GM12878 (cell line): ENCODE measurements at regions not wholly inside any gene's neighbourhood (a gene's known extent, or its start where the extent isn't known, plus 50 kb on each side); places are given as distances from the start of the nearest gene placed in this dataset.

ENCODE experiments used
- BHLHE40 ChIP-seq, 2 experiments: fragments of 450-650 bp in 1 of 2; IDR thresholded peaks; 2 replicates each; pipeline ENCODE4 v1.6.1; 2011 to 2017; ENCODE audit warnings: low read depth in 2 of 2, borderline replicate concordance in 1 of 2, improper control_type of control experiment in 1 of 2, low read length in 1 of 2, mild to moderate bottlenecking in 1 of 2
- BRCA1 ChIP-seq: IDR thresholded peaks from 2 replicates; pipeline ENCODE4 v1.6.1; 2011; ENCODE audit warnings: low read depth, low read length, improper control_type of control experiment
- CTCF ChIP-seq, 3 experiments: IDR thresholded peaks in 2 of 3; conservative IDR thresholded peaks in 1 of 3; 2 replicates each; pipeline ENCODE4 v1.5.1; 2011; ENCODE audit warnings: low read depth in 3 of 3, low read length in 3 of 3, mild to moderate bottlenecking in 3 of 3, control low read depth in 2 of 3, moderate library complexity in 2 of 3, inconsistent platforms in 1 of 3, mixed read lengths in 1 of 3; ENCODE audit not compliant: control insufficient read depth in 2 of 3, insufficient read depth in 1 of 3; ENCODE audit errors: extremely low read depth in 1 of 3
- ESRRA ChIP-seq: IDR thresholded peaks from 2 replicates; pipeline ENCODE4 v1.6.1; 2012; ENCODE audit warnings: mild to moderate bottlenecking, low read length, improper control_type of control experiment
- HDAC2 ChIP-seq: fragments of 200-600 bp; sonication (generic); IDR thresholded peaks from 2 replicates; pipeline ENCODE4 v1.6.1; 2017
- MXI1 ChIP-seq: fragments of 150-350 bp; IDR thresholded peaks from 2 replicates; pipeline ENCODE4 v1.6.1; 2011; ENCODE audit warnings: low read depth, mild to moderate bottlenecking, inconsistent platforms, low read length, improper control_type of control experiment
- PKNOX1 ChIP-seq: fragments of 450-650 bp; IDR thresholded peaks from 2 replicates; pipeline ENCODE4 v1.6.1; 2016; ENCODE audit warnings: mild to moderate bottlenecking
- POLR2A ChIP-seq: IDR thresholded peaks from 2 replicates; pipeline ENCODE4 v1.6.1; 2011; ENCODE audit warnings: low read depth, mild to moderate bottlenecking, low read length
- RELA ChIP-seq: fragments of 450-650 bp; IDR thresholded peaks from 2 replicates; pipeline ENCODE4 v1.8.0; 2014; ENCODE audit warnings: borderline replicate concordance; ENCODE audit not compliant: partially characterized antibody
- RFX5 ChIP-seq: IDR thresholded peaks from 2 replicates; pipeline ENCODE4 v1.6.1; 2011; ENCODE audit warnings: low read depth, low read length, improper control_type of control experiment
- SIN3A ChIP-seq: IDR thresholded peaks from 2 replicates; pipeline ENCODE4 v1.6.1; 2012; ENCODE audit warnings: low read depth, low read length, improper control_type of control experiment
- SP1 ChIP-seq: IDR thresholded peaks from one replicate; pipeline ENCODE4 v1.6.1; 2011; ENCODE audit warnings: low read depth, low read length
- TAF1 ChIP-seq: IDR thresholded peaks from 2 replicates; pipeline ENCODE4 v1.6.1; 2011; ENCODE audit warnings: mild to moderate bottlenecking, low read depth, low read length, borderline replicate concordance
- USF1 ChIP-seq: IDR thresholded peaks from 2 replicates; pipeline ENCODE4 v1.6.1; 2011; ENCODE audit warnings: borderline replicate concordance, low read depth, mild to moderate bottlenecking, moderate library complexity, mixed read lengths, low read length; ENCODE audit not compliant: insufficient read depth; ENCODE audit errors: extremely low read length

- TF ChIP-seq BRCA1 (no peak), POLR2A (no peak), SIN3A (no peak), CTCF (IDR thresholded peaks at IDR 0.05 in 2 of 3, conservative IDR thresholded peaks at IDR 0.05 in 1 of 3; ENCODE audit: control insufficient read depth in 2 of 3, extremely low read depth in 1 of 3, insufficient read depth in 1 of 3, low read depth in 3 of 3, low read length in 3 of 3) (no peak), RFX5 (no peak), BHLHE40 (IDR thresholded peaks at IDR 0.05; ENCODE audit: borderline replicate concordance in 1 of 2, low read depth in 2 of 2, low read length in 1 of 2) (no peak), ESRRA (no peak), MXI1 (no peak), HDAC2 (no peak), TAF1 (no peak), USF1 (no peak), PKNOX1 (no peak), SP1 (no peak), RELA (no peak)
These were observed 96.2 kb downstream of the IYD start for GRCh38 chr6:150464966-150465365.
